DOHH2 (cell line): ENCODE measurements at regions not wholly inside any gene's neighbourhood (a gene's known extent, or its start where the extent isn't known, plus 50 kb on each side); places are given as distances from the start of the nearest gene placed in this dataset.

ENCODE experiments used
- H3F3A ChIP-seq: fragments of 200-600 bp; sonication (generic), shearing (Covaris generic); 2 replicates; pipeline ENCODE4 v1.6.0; 2016; ENCODE audit warnings: antibody characterized with exemption, mild to moderate bottlenecking; ENCODE audit not compliant: control insufficient read depth, insufficient read depth
- H3K27ac ChIP-seq: fragments of 200-600 bp; sonication (generic); 2 replicates; pipeline ENCODE4 v1.5.1; 2014; ENCODE audit warnings: low read depth, mild to moderate bottlenecking, low read length, moderate library complexity
- H3K27me3 ChIP-seq: fragments of 200-600 bp; sonication (generic); 2 replicates; pipeline ENCODE4 v1.6.1; 2014; ENCODE audit warnings: mild to moderate bottlenecking, low read length, mixed read lengths; ENCODE audit not compliant: control insufficient read depth
- H3K36me3 ChIP-seq: fragments of 200-600 bp; sonication (generic); 2 replicates; pipeline ENCODE4 v1.6.1; 2014; ENCODE audit warnings: mild to moderate bottlenecking, low read length, moderate library complexity, mixed read lengths; ENCODE audit not compliant: control insufficient read depth
- H3K4me1 ChIP-seq: fragments of 200-600 bp; sonication (generic); 2 replicates; pipeline ENCODE4 v1.6.1; 2014; ENCODE audit warnings: mild to moderate bottlenecking, low read length, mixed read lengths; ENCODE audit not compliant: control insufficient read depth
- H3K4me2 ChIP-seq: fragments of 200-600 bp; sonication (generic); 2 replicates; pipeline ENCODE4 v1.6.0; 2014; ENCODE audit warnings: mild to moderate bottlenecking, low read length, moderate library complexity
- H3K4me3 ChIP-seq: fragments of 200-600 bp; sonication (generic); 2 replicates; pipeline ENCODE4 v1.5.1; 2014; ENCODE audit warnings: mild to moderate bottlenecking, low read length, mixed read lengths
- H3K79me2 ChIP-seq: fragments of 200-600 bp; sonication (generic); 2 replicates; pipeline ENCODE4 v1.6.1; 2014; ENCODE audit warnings: mild to moderate bottlenecking, low read length, mixed read lengths; ENCODE audit not compliant: control insufficient read depth
- H3K9me2 ChIP-seq: fragments of 200-600 bp; sonication (generic); replicated peaks from 2 replicates; pipeline ENCODE4 v1.6.1; 2014; ENCODE audit warnings: mild to moderate bottlenecking, low read length, mixed read lengths; ENCODE audit not compliant: control insufficient read depth
- H3K9me3 ChIP-seq: fragments of 200-600 bp; sonication (generic); 2 replicates; pipeline ENCODE4 v1.6.1; 2014; ENCODE audit warnings: antibody characterized with exemption, low read length, mixed read lengths; ENCODE audit not compliant: control insufficient read depth, insufficient read depth
- H4K20me1 ChIP-seq: fragments of 200-600 bp; sonication (generic); 2 replicates; pipeline ENCODE4 v1.6.0; 2014; ENCODE audit warnings: low read depth, mild to moderate bottlenecking, antibody characterized with exemption, low read length, moderate library complexity; ENCODE audit not compliant: control insufficient read depth, insufficient read depth
- CTCF ChIP-seq: fragments of 200-600 bp; sonication (generic); IDR thresholded peaks from one replicate; pipeline ENCODE4 v1.5.1; 2014; ENCODE audit warnings: antibody characterized with exemption, mild to moderate bottlenecking, low read depth, low read length; ENCODE audit not compliant: poor library complexity, severe bottlenecking
- EZH2phosphoT487 ChIP-seq: fragments of 200-600 bp; sonication (generic); IDR thresholded peaks from 2 replicates; pipeline ENCODE4 v1.6.1; 2017; ENCODE audit warnings: borderline replicate concordance, mild to moderate bottlenecking, antibody characterized with exemption, low read length, moderate library complexity, mixed read lengths

GRCh38 chrX:45309801-45310200, 109.1 kb upstream of the DIPK2B start:
- Histone ChIP-seq H3K27me3 (no peaks in the 10 kb centered on the region), H3K4me1 (no peaks in the 10 kb centered on the region), H3K4me2 (no peak overlapping the region), H3K36me3 (no peaks in the 10 kb centered on the region), H3K27ac (no peak overlapping the region), H3F3A (no peaks in the 10 kb centered on the region), H4K20me1 (no peaks in the 10 kb centered on the region), H3K4me3 (no peak overlapping the region), H3K9me3 (no peaks in the 10 kb centered on the region), H3K9me2 (no peaks in the 10 kb centered on the region), H3K79me2 (no peaks in the 10 kb centered on the region)
- TF ChIP-seq EZH2phosphoT487 (no peak), CTCF (no peak)

- no peaks in the 10 kb centered on the region for H4K20me1 ChIP-seq
- no peaks in the 10 kb centered on the region for H3K79me2 ChIP-seq
- H3K4me1 ChIP-seq: no peaks in the 10 kb centered on the region
- no peaks in the 10 kb centered on the region for H3K9me3 ChIP-seq
- no peak for TF ChIP-seq EZH2phosphoT487
- TF ChIP-seq CTCF: no peak
- no peak overlapping the region for H3K4me2 ChIP-seq
- H3K4me3 ChIP-seq: no peak overlapping the region
- H3K9me2 ChIP-seq: no peaks in the 10 kb centered on the region
- no peaks in the 10 kb centered on the region for H3K27me3 ChIP-seq
- H3F3A ChIP-seq: no peaks in the 10 kb centered on the region
- no peak overlapping the region for H3K27ac ChIP-seq
- H3K36me3 ChIP-seq: no peaks in the 10 kb centered on the region
Observed at GRCh38 chrX:45309096-45309495, 108.4 kb upstream of the DIPK2B start.

DNA sequence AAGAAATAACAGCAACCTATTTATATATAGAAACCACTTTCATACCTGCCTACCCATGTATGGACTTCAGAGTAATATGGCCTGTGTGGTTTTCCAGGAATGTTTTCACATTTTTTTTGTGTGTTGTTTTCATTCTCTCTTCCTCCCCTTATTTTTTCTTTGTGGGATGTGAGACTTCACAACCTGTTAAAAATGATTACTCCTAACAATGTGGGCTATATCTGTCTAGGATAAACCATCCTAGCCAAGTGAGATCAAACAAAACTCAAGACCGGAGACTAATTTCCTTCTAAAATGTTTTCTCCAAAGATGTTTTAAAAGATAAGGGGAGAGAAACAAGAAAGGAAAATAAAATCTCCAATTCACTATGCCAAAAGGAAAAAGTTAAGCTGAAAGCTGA, 106.1 kb upstream of the DIPK2B start:
- H3K9me2 ChIP-seq: no peaks in the 10 kb centered on the region
- H3K4me1 ChIP-seq: no peaks in the 10 kb centered on the region
- no peaks in the 10 kb centered on the region for H4K20me1 ChIP-seq
- no peak overlapping the region for H3K4me3 ChIP-seq
- no peaks in the 10 kb centered on the region for H3K9me3 ChIP-seq
- H3K36me3 ChIP-seq: no peaks in the 10 kb centered on the region
- H3F3A ChIP-seq: no peaks in the 10 kb centered on the region
- H3K27ac ChIP-seq: no peak overlapping the region
- H3K79me2 ChIP-seq: no peaks in the 10 kb centered on the region
- no peak overlapping the region for H3K4me2 ChIP-seq
- H3K27me3 ChIP-seq: no peaks in the 10 kb centered on the region
- no peak for TF ChIP-seq EZH2phosphoT487
- TF ChIP-seq CTCF: no peak

GRCh38 chrX:45300638-45301037, 100.0 kb upstream of the DIPK2B start:
- H3F3A ChIP-seq: no peaks in the 10 kb centered on the region
- no peaks in the 10 kb centered on the region for H3K36me3 ChIP-seq
- no peaks in the 10 kb centered on the region for H3K9me2 ChIP-seq
- no peaks in the 10 kb centered on the region for H3K9me3 ChIP-seq
- no peak overlapping the region for H3K4me2 ChIP-seq
- H3K79me2 ChIP-seq: no peaks in the 10 kb centered on the region
- H3K27ac ChIP-seq: no peak overlapping the region
- TF ChIP-seq EZH2phosphoT487: no peak
- no peak for TF ChIP-seq CTCF
- no peaks in the 10 kb centered on the region for H4K20me1 ChIP-seq
- no peaks in the 10 kb centered on the region for H3K4me1 ChIP-seq
- no peaks in the 10 kb centered on the region for H3K27me3 ChIP-seq
- no peak overlapping the region for H3K4me3 ChIP-seq
